ENCODE measurements at regions not wholly inside any gene's neighbourhood (a gene's known extent, or its start where the extent isn't known, plus 50 kb on each side); places are given as distances from the start of the nearest gene placed in this dataset.

DNA sequence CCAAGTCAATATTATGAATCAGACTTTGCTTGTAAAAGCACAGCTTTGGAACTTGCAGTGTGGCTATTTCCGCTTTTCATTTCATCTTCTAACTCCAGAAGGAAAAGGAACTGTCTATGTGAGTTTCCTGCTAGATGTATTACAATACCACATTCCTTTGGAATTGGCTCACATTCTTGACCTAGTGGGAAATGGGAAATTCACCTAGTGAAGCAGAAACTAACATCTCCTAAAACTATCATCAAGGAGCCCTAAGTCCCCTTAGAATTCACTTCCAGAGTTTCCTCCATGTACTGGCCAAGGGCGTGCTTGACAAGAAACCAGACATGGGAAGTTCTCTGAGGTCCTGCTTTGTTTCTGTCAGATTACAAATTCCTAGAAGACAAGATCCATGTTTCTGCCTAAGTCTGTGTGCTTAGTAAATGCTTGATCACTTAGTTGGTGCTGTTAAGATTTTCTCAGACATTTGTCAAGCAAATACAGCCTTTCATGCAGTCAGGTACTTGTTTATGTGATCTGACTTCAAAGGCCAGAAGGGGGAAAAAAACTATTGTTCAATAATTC lies 275.7 kb upstream of the FN1 start (continued):
- TF ChIP-seq, protein P1, sequence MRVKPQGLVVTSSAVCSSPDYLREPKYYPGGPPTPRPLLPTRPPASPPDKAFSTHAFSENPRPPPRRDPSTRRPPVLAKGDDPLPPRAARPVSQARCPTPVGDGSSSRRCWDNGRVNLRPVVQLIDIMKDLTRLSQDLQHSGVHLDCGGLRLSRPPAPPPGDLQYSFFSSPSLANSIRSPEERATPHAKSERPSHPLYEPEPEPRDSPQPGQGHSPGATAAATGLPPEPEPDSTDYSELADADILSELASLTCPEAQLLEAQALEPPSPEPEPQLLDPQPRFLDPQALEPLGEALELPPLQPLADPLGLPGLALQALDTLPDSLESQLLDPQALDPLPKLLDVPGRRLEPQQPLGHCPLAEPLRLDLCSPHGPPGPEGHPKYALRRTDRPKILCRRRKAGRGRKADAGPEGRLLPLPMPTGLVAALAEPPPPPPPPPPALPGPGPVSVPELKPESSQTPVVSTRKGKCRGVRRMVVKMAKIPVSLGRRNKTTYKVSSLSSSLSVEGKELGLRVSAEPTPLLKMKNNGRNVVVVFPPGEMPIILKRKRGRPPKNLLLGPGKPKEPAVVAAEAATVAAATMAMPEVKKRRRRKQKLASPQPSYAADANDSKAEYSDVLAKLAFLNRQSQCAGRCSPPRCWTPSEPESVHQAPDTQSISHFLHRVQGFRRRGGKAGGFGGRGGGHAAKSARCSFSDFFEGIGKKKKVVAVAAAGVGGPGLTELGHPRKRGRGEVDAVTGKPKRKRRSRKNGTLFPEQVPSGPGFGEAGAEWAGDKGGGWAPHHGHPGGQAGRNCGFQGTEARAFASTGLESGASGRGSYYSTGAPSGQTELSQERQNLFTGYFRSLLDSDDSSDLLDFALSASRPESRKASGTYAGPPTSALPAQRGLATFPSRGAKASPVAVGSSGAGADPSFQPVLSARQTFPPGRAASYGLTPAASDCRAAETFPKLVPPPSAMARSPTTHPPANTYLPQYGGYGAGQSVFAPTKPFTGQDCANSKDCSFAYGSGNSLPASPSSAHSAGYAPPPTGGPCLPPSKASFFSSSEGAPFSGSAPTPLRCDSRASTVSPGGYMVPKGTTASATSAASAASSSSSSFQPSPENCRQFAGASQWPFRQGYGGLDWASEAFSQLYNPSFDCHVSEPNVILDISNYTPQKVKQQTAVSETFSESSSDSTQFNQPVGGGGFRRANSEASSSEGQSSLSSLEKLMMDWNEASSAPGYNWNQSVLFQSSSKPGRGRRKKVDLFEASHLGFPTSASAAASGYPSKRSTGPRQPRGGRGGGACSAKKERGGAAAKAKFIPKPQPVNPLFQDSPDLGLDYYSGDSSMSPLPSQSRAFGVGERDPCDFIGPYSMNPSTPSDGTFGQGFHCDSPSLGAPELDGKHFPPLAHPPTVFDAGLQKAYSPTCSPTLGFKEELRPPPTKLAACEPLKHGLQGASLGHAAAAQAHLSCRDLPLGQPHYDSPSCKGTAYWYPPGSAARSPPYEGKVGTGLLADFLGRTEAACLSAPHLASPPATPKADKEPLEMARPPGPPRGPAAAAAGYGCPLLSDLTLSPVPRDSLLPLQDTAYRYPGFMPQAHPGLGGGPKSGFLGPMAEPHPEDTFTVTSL (CRISPR knock-in tag; IDR thresholded peaks at IDR 0.05; ENCODE audit: borderline replicate concordance) = no peak
- TF ChIP-seq HMG20B (CRISPR knock-in tag; conservative IDR thresholded peaks at IDR 0.05) (no peak), GTF3A (CRISPR knock-in tag; conservative IDR thresholded peaks at IDR 0.05) (0 out of 2 replicates have a peak, but pooled peaks have one; percentile 71), ZNF143 (CRISPR knock-in tag; IDR thresholded peaks at IDR 0.05) (no peak), ARNTL (CRISPR knock-in tag; IDR thresholded peaks at IDR 0.05) (0 out of 2 replicates have a peak, but pooled peaks have one; percentile 37), ZNF510 (CRISPR knock-in tag; IDR thresholded peaks at IDR 0.05; ENCODE audit: low read depth) (0 out of 2 replicates have a peak, but pooled peaks have one; percentile 39), ZSCAN29 (CRISPR knock-in tag; conservative IDR thresholded peaks at IDR 0.05) (0 out of 2 replicates have a peak, but pooled peaks have one; percentile 80), ZNF331 (CRISPR knock-in tag; IDR thresholded peaks at IDR 0.05) (0 out of 2 replicates have a peak, but pooled peaks have one; percentile 12), BCL6 (CRISPR knock-in tag; IDR thresholded peaks at IDR 0.05) (peak; percentile 93), TCF7 (IDR thresholded peaks at IDR 0.05; ENCODE audit: low read depth) (peak; percentile 50; the same call in 1 of the 2 replicates), FOXJ3 (CRISPR knock-in tag; IDR thresholded peaks at IDR 0.05; ENCODE audit: borderline replicate concordance) (0 out of 2 replicates have a peak, but pooled peaks have one; percentile 24), SOX13 (IDR thresholded peaks at IDR 0.05) (no peak), SOX13 (CRISPR knock-in tag; conservative IDR thresholded peaks at IDR 0.05 in 1 of 2, IDR thresholded peaks at IDR 0.05 in 1 of 2) (peak in 1 of 2 experiments; percentile 50; a peak in 1 of 4 replicates), SNAPC2 (CRISPR knock-in tag; IDR thresholded peaks at IDR 0.05) (no peak), E2F5 (CRISPR knock-in tag; conservative IDR thresholded peaks at IDR 0.05) (no peak), TEAD3 (CRISPR knock-in tag; optimal IDR thresholded peaks at IDR 0.05; ENCODE audit: borderline replicate concordance) (peak; percentile 62), ZNF543 (CRISPR knock-in tag; IDR thresholded peaks at IDR 0.05) (0 out of 2 replicates have a peak, but pooled peaks have one; percentile 30), ISL2 (CRISPR knock-in tag; IDR thresholded peaks at IDR 0.05) (0 out of 2 replicates have a peak, but pooled peaks have one; percentile 25), ZNF101 (CRISPR knock-in tag; IDR thresholded peaks at IDR 0.05; ENCODE audit: borderline replicate concordance, low read depth) (peak; percentile 49; the same call in 1 of the 2 replicates), NR1H2 (CRISPR knock-in tag; IDR thresholded peaks at IDR 0.05; ENCODE audit: borderline replicate concordance, low read depth) (no peak)
- TF ChIP-seq, protein P2, sequence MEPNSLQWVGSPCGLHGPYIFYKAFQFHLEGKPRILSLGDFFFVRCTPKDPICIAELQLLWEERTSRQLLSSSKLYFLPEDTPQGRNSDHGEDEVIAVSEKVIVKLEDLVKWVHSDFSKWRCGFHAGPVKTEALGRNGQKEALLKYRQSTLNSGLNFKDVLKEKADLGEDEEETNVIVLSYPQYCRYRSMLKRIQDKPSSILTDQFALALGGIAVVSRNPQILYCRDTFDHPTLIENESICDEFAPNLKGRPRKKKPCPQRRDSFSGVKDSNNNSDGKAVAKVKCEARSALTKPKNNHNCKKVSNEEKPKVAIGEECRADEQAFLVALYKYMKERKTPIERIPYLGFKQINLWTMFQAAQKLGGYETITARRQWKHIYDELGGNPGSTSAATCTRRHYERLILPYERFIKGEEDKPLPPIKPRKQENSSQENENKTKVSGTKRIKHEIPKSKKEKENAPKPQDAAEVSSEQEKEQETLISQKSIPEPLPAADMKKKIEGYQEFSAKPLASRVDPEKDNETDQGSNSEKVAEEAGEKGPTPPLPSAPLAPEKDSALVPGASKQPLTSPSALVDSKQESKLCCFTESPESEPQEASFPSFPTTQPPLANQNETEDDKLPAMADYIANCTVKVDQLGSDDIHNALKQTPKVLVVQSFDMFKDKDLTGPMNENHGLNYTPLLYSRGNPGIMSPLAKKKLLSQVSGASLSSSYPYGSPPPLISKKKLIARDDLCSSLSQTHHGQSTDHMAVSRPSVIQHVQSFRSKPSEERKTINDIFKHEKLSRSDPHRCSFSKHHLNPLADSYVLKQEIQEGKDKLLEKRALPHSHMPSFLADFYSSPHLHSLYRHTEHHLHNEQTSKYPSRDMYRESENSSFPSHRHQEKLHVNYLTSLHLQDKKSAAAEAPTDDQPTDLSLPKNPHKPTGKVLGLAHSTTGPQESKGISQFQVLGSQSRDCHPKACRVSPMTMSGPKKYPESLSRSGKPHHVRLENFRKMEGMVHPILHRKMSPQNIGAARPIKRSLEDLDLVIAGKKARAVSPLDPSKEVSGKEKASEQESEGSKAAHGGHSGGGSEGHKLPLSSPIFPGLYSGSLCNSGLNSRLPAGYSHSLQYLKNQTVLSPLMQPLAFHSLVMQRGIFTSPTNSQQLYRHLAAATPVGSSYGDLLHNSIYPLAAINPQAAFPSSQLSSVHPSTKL (CRISPR knock-in tag; IDR thresholded peaks at IDR 0.05) = peak; percentile 45; the same call in 1 of the 2 replicates

All from HepG2 (cell line).